ENCODE measurements at regions not wholly inside any gene's neighbourhood (a gene's known extent, or its start where the extent isn't known, plus 50 kb on each side); places are given as distances from the start of the nearest gene placed in this dataset.

DNA sequence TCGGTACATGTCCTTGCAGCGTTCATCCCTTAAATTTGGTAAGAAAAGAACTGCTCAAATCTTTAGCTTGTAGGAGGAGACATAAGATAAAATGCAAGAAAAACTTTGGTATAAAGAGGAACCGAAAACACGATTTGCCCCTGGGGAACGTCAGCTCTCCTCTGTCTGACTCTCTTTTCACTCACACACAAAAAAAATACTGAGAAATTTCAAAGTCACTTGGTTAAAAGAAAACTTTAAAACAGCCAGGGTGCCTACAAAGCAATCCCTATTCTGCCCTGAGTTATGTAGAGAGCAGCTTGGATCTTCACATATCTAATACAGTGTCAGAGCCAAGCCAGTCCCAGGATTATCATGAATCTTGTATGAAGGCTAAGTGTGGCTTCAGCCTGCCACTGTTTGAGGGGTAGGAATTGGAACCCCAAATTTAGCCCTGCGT lies 248.5 kb upstream of the CXXC4 start:
- TF ChIP-seq, protein P1, sequence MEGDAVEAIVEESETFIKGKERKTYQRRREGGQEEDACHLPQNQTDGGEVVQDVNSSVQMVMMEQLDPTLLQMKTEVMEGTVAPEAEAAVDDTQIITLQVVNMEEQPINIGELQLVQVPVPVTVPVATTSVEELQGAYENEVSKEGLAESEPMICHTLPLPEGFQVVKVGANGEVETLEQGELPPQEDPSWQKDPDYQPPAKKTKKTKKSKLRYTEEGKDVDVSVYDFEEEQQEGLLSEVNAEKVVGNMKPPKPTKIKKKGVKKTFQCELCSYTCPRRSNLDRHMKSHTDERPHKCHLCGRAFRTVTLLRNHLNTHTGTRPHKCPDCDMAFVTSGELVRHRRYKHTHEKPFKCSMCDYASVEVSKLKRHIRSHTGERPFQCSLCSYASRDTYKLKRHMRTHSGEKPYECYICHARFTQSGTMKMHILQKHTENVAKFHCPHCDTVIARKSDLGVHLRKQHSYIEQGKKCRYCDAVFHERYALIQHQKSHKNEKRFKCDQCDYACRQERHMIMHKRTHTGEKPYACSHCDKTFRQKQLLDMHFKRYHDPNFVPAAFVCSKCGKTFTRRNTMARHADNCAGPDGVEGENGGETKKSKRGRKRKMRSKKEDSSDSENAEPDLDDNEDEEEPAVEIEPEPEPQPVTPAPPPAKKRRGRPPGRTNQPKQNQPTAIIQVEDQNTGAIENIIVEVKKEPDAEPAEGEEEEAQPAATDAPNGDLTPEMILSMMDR (IDR thresholded peaks at IDR 0.05): no peak
- TF ChIP-seq POLR2A (IDR thresholded peaks at IDR 0.05) (no peak), POLR2AphosphoS5 (IDR thresholded peaks at IDR 0.05) (no peak)
